RKO (cell line): ENCODE measurements at regions not wholly inside any gene's neighbourhood (a gene's known extent, or its start where the extent isn't known, plus 50 kb on each side); places are given as distances from the start of the nearest gene placed in this dataset.
"Not testable (repeated sequence)": the region's sequence is repeated elsewhere in the genome, so short reads cannot be mapped to it uniquely, and the experiment has no call there.

Experiments
- DNase-seq: peaks from one replicate; pipeline ENCODE4 v3.0.0-alpha.2; 2016; ENCODE audit warnings: low spot score

DNA sequence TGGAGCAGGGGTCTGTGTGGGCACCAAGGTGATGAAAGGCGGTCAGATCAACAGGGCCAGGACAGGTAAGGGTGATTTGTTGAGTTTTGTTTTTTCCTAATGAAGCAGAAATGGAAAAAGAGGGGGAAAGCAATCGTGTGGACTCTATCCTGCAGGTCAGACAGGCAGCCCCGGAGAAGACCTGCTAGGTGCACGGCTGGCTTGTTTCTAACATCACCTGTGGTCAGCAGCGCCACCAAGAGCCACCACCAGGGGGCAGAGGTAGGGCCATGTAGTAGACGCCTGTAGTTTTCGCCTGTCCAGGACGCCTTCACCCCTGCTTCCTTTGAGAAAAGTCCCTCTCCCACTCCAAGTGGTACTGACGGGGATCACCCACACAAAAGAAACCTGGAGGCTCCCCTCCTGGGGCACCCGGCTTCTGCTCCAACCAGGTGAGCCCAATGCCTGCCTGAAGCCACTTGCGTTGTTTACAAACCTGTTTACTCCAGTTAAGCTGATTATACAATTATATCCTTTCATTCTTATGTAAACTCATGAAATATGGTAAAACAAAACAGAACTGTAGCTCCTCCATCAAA lies 54.2 kb upstream of the SEC14L1 start:
- peak; percentile 80 for DNase-seq

DNA sequence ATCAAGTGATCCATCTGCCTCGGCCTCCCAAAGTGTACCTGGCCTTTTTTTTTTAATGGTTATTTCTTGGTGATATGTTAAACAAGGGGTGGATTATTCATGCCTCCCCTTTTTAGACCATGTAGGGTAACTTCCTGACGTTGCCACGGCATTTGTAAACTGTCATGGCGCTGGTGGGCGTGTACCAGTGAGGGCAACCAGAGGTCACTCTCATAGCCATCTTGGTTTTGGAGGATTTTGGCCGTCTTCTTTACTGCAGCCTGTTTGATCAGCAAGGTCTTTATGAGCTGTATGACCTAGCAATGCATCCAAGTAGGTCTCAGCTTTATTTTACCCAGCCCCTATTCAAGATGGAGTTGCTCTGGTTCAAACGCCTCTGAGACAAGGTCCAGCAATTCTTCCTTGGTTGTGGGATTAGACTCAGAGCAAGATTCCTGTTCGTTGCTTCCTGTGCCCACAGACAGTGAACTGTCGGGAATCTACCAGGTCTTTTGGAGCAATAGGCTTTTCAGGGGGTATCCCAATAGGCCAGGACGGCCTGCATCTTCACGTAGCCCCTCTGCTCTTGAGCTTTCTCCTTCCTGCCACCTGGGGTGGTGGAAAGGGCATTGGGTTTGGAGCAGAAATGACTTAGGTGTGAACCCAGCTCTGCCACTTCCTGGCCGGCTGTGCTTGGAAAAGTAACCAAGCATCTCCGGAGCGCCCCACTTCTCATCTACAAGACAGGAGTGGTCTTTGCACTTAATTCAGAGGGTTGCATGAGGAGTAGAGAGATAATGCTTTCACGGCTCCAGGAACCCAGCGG lies 52.9 kb upstream of the SEC14L1 start:
- DNase-seq: no peak

DNA sequence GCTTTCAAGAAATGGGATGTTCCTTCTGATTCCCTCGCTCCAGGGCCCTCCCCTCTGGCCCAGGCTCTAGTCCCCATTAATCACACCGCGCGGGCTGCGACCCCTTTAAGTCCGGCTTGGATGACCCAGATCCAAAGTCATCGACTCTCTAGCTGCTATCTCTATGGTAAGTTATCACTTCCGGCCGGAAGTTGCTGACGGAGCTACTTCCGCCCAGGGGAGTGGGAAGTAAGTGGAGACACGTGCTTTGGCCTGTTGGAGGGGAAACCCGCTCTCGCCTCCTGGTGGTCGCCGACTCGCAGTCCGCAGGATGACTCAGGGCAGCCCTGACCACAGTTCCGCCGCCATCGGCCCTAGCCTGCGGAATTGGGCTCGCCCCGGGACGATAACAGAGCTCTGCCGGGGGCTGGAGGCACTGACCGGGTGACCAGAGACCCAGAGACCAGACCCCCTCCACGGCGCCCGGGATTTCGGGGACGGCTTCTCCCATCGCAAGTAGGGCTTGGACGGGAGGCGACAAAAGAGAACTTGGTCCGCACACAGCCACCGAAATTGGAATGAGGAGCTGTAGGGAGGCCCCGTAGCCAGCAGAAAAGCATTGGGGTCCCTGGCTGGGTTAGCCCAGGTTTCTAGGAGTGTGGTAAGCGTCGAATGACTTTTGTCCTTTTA lies 52.2 kb upstream of the SEC14L1 start:
- DNase-seq: peak; percentile 98

DNA sequence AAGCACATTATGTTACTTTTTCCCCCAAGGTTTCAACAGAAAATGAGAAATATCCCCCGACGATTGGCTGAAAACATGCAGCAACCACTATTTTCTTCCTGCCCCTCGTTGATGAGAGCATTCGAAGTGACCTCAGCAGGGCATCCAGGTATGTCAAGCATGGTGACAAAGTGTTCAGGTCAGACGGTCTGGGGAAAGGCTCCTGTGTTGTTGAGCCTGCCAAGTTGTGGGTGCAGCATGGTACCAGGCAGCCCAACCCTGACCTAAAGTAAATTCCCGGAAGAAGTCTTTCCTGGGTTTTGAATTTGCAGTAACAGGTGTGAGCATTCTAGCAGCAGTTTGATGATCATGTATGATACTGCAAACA lies 51.7 kb upstream of the SEC14L1 start:
- DNase-seq: peak; percentile 40

DNA sequence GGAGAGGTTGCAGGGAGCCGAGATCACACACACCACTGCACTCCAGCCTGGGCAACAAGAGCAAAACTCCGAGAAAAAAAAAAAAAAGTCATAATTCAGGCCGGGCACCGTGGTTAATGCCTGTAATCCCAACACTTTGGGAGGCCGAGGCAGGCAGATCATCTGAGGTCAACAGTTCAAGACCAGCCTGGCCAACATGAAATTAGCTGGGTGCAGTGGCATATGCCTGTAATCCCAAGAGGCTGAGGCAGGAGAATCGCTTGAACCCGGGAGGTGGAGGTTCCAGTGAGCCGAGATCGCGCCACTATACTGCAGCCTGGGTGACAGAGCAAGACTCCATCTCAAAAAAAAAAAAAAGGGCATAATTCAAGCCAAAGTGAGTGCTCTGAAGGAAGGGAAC lies 50.8 kb upstream of the SEC14L1 start:
- not testable (repeated sequence) for DNase-seq

DNA sequence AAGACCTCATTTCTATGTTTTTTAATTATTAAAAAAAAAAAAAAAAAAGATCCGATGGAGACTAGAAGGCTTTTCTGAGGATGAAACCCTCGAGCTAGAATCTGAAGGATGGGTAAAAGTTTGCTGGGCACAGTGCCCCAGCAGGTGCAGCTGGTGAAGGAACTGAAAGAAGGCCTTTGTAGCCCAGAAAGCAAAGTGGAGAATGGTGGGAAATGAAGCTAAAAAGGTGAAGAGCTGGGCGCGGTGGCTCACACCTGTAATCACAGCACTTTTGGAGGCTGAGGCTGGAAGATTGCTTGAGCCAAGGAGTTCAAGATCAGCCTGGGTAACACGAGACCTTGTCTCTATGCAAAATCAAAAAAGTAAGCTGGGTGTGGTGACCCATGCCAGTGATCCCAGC lies 50.3 kb upstream of the SEC14L1 start:
- no peak for DNase-seq
